Effector memory CD4-positive, alpha-beta T cell (primary cell): ENCODE measurements at regions not wholly inside any gene's neighbourhood (a gene's known extent, or its start where the extent isn't known, plus 50 kb on each side); places are given as distances from the start of the nearest gene placed in this dataset.

Source experiments
- DNase-seq, 3 donors: peaks; one replicate each; pipeline ENCODE4 v3.0.0-alpha.2; 2020
- H3K27ac ChIP-seq: 2 replicates; pipeline ENCODE4 v1.7.0; 2013; ENCODE audit warnings: mild to moderate bottlenecking, low read length, moderate library complexity; ENCODE audit not compliant: insufficient read depth, poor library complexity, severe bottlenecking
- H3K27me3 ChIP-seq: replicated peaks from 2 replicates; pipeline ENCODE4 v1.7.0; 2013; ENCODE audit warnings: mild to moderate bottlenecking, low read length; ENCODE audit not compliant: insufficient read depth, control insufficient read depth, poor library complexity, severe bottlenecking
- H3K36me3 ChIP-seq: 2 replicates; pipeline ENCODE4 v1.7.0; 2013; ENCODE audit warnings: mild to moderate bottlenecking, low read length, moderate library complexity; ENCODE audit not compliant: control insufficient read depth, insufficient read depth
- H3K4me1 ChIP-seq: 2 replicates; pipeline ENCODE4 v1.7.0; 2013; ENCODE audit warnings: low read length, mild to moderate bottlenecking; ENCODE audit not compliant: control insufficient read depth, insufficient read depth, poor library complexity, severe bottlenecking
- H3K4me3 ChIP-seq: 2 replicates; pipeline ENCODE4 v1.7.0; 2013; ENCODE audit warnings: low read length, low read depth, mild to moderate bottlenecking; ENCODE audit not compliant: insufficient read depth, poor library complexity, severe bottlenecking
- H3K9me3 ChIP-seq: 2 replicates; pipeline ENCODE4 v1.7.0; 2013; ENCODE audit warnings: mild to moderate bottlenecking, low read length, moderate library complexity; ENCODE audit not compliant: control insufficient read depth

GRCh38 chr20:23156842-23157423 is 70.8 kb upstream of the CD93 start:
- Histone ChIP-seq H3K9me3 (no peaks in the 10 kb centered on the region), H3K27ac (no peak overlapping the region), H3K4me3 (no peak overlapping the region), H3K4me1 (peaks cover 4% of the 10 kb centered on the region), H3K27me3 (no peaks in the 10 kb centered on the region), H3K36me3 (no peaks in the 10 kb centered on the region)
- DNase-seq, result no peak

DNA sequence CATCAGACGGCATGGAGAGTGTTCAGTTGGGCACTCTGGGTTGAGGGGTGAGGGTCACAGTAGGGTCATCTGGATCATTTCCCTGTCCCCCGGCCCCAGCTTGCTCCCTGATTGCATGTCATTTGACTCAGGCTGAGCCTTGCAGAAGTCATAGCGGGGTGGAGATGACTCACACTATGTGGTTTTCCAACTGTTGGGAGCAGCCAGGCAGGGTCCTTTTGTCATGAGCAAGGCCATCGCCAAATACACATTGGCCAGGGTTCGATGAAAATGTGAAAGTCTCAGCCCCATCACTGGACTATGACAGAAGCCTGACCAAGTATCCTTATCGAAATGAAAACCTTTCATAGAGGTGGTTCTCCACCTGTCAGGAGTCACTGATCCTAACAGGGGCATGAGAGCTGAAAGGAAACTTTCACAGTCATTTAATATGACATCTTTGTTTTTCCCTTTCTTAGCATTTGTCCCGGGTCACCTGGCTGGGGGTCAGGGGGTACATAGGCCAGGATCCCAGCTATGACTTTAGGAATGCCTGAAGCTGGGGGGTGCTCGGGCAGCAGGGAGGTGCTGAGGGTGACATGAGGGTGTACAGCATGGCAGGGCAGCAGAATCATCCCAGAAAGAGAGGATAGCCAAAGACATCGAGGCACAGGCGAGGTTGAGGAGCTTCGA is 70.2 kb upstream of the CD93 start:
- Histone ChIP-seq H3K36me3 (no peaks in the 10 kb centered on the region), H3K27me3 (no peaks in the 10 kb centered on the region), H3K27ac (no peak overlapping the region), H3K4me3 (no peak overlapping the region), H3K4me1 (peaks cover 4% of the 10 kb centered on the region), H3K9me3 (no peaks in the 10 kb centered on the region)
- DNase-seq, result no peak

DNA sequence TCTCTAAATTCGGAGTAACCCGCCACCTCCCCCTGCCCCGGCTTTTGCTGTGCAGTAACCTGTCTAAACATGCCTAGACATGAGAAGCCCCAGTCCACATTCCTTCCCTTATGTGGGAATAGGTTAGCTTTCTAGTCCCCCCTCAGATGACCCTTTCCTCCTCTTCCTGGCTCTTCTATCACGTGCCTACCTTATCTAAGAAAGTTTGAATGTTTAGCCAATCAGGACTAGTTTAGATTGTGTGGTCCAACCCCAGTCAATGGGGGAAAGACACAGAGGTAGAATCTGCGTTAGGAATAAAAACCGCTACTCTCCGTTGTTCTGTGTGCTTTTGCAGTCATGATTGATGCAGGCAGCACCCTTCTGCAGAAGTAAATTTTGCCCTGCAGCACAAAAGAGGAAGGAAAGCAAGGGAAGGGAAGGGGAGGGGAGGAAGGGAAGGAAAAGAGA is 69.0 kb upstream of the CD93 start:
- no peak overlapping the region for H3K27ac ChIP-seq
- H3K9me3 ChIP-seq, result no peaks in the 10 kb centered on the region
- no peak overlapping the region for H3K4me3 ChIP-seq
- DNase-seq, result no peak
- peaks cover 4% of the 10 kb centered on the region for H3K4me1 ChIP-seq
- H3K27me3 ChIP-seq, result no peaks in the 10 kb centered on the region
- no peaks in the 10 kb centered on the region for H3K36me3 ChIP-seq

- Histone ChIP-seq H3K27me3 (no peaks in the 10 kb centered on the region), H3K9me3 (no peaks in the 10 kb centered on the region), H3K27ac (no peak overlapping the region), H3K4me3 (no peak overlapping the region), H3K36me3 (no peaks in the 10 kb centered on the region), H3K4me1 (no peaks in the 10 kb centered on the region)
- no peak for DNase-seq
These were observed 67.7 kb upstream of the CD93 start for GRCh38 chr20:23153696-23154341.

DNA sequence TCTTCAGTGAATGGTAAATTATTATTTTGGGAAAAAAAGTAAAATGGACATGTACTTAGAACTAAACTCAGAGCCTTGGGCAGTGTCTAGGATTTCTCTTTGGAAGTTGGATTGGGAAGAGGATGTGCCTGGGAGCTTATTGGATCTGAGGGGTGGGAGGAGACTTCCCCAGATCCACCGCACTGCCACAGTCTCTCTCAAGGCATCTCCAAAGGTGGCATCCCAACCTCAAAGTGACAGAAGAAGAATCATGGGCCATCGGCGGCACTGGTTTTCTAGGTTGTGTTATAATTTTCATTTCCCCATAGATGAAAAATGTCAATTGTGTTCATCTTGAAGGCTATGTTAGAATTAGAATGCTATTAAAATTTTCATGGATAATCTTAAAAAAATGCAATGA is 66.8 kb upstream of the CD93 start:
- H3K4me1 ChIP-seq, result no peaks in the 10 kb centered on the region
- H3K9me3 ChIP-seq, result no peaks in the 10 kb centered on the region
- no peak overlapping the region for H3K27ac ChIP-seq
- no peaks in the 10 kb centered on the region for H3K27me3 ChIP-seq
- no peak overlapping the region for H3K4me3 ChIP-seq
- no peaks in the 10 kb centered on the region for H3K36me3 ChIP-seq
- no peak for DNase-seq

GRCh38 chr20:23152308-23152892 is 66.3 kb upstream of the CD93 start:
- Histone ChIP-seq H3K4me3 (no peak overlapping the region), H3K9me3 (no peaks in the 10 kb centered on the region), H3K27ac (no peak overlapping the region), H3K27me3 (no peaks in the 10 kb centered on the region), H3K4me1 (no peaks in the 10 kb centered on the region), H3K36me3 (no peaks in the 10 kb centered on the region)
- no peak for DNase-seq

DNA sequence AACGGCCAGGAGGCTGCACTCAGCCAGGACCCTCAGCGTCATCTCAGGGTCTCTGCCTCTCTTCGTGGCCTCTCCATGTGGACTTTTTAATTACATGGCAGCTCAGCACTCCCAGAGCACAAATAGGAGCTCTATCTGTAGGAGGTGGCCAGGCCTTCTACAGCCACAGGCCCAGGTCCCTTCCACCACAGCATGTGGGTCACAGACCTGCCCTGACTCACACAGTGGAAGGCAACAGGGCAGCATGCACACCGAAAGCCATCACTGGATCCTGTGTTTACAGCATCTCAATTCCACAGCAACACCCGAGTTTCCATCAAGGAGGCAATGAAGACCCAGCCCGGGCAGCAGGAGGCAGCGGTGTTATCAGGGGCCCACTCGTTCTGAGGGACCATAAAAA is 65.8 kb upstream of the CD93 start:
- DNase-seq, result no peak
- Histone ChIP-seq H3K4me1 (no peaks in the 10 kb centered on the region), H3K27ac (no peak overlapping the region), H3K27me3 (no peaks in the 10 kb centered on the region), H3K9me3 (no peaks in the 10 kb centered on the region), H3K36me3 (no peaks in the 10 kb centered on the region), H3K4me3 (no peak overlapping the region)

DNA sequence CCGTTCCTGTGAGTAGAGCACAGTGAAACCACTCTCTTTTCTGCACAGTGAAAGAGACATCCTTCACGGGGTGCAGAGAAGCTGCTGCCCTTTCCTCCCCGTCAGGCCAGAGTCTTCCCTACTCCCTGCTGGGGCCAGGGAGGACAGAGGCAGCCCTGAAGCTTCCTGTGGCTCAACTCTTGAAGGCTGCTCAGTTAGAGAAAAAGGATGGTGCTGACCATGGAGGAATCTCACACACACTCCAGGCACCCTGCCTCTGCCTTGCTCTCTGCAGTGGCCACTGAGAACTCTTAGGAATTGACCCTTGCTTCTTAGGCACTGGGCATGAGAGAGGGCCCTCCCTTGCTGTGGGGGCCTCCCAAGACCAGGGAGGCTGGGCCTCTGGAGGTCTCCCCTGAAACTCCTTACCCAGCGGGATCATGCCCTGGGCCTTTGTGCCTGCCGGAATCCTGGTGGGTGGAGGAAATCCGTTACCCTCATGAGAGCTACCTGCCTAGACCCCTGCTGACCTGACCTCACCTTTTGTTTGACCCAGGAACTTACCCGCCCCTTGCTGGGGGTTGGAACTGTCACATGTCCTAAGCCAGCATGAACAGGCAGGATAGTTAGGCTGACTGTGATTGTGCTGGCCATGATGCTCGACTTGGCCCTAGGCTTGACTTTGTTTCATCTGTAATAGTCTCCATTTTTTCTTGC is 65.0 kb upstream of the CD93 start:
- H3K4me1 ChIP-seq, result no peaks in the 10 kb centered on the region
- H3K27me3 ChIP-seq, result no peaks in the 10 kb centered on the region
- no peak for DNase-seq
- no peaks in the 10 kb centered on the region for H3K9me3 ChIP-seq
- no peak overlapping the region for H3K4me3 ChIP-seq
- H3K27ac ChIP-seq, result no peak overlapping the region
- H3K36me3 ChIP-seq, result no peaks in the 10 kb centered on the region

- H3K4me1 ChIP-seq, result no peaks in the 10 kb centered on the region
- H3K27me3 ChIP-seq, result no peaks in the 10 kb centered on the region
- H3K9me3 ChIP-seq, result no peaks in the 10 kb centered on the region
- DNase-seq, result no peak
- no peak overlapping the region for H3K4me3 ChIP-seq
- H3K36me3 ChIP-seq, result no peaks in the 10 kb centered on the region
- no peak overlapping the region for H3K27ac ChIP-seq
These were observed 64.3 kb upstream of the CD93 start for GRCh38 chr20:23150304-23151007.
